ENCODE measurements at regions not wholly inside any gene's neighbourhood (a gene's known extent, or its start where the extent isn't known, plus 50 kb on each side); places are given as distances from the start of the nearest gene placed in this dataset.

DNA sequence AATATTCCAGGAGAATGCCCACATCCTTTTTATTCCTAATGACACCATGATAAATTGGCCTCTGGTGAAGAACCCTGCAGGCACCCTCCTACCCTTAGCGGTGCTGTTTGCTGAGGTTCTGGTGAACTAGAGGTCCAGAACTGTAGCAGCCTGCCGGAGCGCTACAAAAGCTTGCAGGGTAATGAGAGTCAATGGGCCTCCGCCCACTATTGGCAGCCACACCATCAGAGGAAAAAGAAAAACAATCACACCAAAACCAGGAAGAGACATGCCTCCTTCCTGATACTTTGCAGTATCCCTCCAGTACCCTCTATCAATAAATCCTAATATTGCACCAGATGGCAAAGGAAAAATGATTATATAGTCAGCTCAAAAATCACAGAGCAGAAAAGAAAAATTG is 142.9 kb downstream of the SPTSSA start:
- no peak for TF ChIP-seq NR2C2 (CRISPR knock-in tag; IDR thresholded peaks at IDR 0.05)
- TF ChIP-seq, protein P1, sequence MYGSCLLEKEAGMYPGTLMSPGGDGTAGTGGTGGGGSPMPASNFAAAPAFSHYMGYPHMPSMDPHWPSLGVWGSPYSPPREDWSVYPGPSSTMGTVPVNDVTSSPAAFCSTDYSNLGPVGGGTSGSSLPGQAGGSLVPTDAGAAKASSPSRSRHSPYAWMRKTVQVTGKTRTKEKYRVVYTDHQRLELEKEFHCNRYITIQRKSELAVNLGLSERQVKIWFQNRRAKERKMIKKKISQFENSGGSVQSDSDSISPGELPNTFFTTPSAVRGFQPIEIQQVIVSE (CRISPR knock-in tag; IDR thresholded peaks at IDR 0.05; ENCODE audit: borderline replicate concordance), result no peak
- TF ChIP-seq, protein P2, sequence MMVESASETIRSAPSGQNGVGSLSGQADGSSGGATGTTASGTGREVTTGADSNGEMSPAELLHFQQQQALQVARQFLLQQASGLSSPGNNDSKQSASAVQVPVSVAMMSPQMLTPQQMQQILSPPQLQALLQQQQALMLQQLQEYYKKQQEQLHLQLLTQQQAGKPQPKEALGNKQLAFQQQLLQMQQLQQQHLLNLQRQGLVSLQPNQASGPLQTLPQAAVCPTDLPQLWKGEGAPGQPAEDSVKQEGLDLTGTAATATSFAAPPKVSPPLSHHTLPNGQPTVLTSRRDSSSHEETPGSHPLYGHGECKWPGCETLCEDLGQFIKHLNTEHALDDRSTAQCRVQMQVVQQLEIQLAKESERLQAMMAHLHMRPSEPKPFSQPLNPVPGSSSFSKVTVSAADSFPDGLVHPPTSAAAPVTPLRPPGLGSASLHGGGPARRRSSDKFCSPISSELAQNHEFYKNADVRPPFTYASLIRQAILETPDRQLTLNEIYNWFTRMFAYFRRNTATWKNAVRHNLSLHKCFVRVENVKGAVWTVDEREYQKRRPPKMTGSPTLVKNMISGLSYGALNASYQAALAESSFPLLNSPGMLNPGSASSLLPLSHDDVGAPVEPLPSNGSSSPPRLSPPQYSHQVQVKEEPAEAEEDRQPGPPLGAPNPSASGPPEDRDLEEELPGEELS (CRISPR knock-in tag; IDR thresholded peaks at IDR 0.05), result no peak
- TF ChIP-seq ZNF416 (CRISPR knock-in tag; IDR thresholded peaks at IDR 0.05), result no peak
- TF ChIP-seq GABPB1 (CRISPR knock-in tag; IDR thresholded peaks at IDR 0.05), result no peak
- TF ChIP-seq ZNF232 (CRISPR knock-in tag; IDR thresholded peaks at IDR 0.05), result no peak
- TF ChIP-seq, protein P3, sequence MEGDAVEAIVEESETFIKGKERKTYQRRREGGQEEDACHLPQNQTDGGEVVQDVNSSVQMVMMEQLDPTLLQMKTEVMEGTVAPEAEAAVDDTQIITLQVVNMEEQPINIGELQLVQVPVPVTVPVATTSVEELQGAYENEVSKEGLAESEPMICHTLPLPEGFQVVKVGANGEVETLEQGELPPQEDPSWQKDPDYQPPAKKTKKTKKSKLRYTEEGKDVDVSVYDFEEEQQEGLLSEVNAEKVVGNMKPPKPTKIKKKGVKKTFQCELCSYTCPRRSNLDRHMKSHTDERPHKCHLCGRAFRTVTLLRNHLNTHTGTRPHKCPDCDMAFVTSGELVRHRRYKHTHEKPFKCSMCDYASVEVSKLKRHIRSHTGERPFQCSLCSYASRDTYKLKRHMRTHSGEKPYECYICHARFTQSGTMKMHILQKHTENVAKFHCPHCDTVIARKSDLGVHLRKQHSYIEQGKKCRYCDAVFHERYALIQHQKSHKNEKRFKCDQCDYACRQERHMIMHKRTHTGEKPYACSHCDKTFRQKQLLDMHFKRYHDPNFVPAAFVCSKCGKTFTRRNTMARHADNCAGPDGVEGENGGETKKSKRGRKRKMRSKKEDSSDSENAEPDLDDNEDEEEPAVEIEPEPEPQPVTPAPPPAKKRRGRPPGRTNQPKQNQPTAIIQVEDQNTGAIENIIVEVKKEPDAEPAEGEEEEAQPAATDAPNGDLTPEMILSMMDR (IDR thresholded peaks at IDR 0.05), result no peak
- no peak for TF ChIP-seq ZNF263 (CRISPR knock-in tag; IDR thresholded peaks at IDR 0.05; ENCODE audit: low read depth)
- no peak for TF ChIP-seq ELF4 (CRISPR knock-in tag; IDR thresholded peaks at IDR 0.05; ENCODE audit: low read depth)
- TF ChIP-seq PRRX2 (CRISPR knock-in tag; IDR thresholded peaks at IDR 0.05), result no peak
- no peak for TF ChIP-seq FOXJ3 (CRISPR knock-in tag; IDR thresholded peaks at IDR 0.05; ENCODE audit: borderline replicate concordance)
- no peak for TF ChIP-seq FOXP1 (CRISPR knock-in tag; IDR thresholded peaks at IDR 0.05; ENCODE audit: borderline replicate concordance)
- TF ChIP-seq, protein P4, sequence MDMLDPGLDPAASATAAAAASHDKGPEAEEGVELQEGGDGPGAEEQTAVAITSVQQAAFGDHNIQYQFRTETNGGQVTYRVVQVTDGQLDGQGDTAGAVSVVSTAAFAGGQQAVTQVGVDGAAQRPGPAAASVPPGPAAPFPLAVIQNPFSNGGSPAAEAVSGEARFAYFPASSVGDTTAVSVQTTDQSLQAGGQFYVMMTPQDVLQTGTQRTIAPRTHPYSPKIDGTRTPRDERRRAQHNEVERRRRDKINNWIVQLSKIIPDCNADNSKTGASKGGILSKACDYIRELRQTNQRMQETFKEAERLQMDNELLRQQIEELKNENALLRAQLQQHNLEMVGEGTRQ (CRISPR knock-in tag; IDR thresholded peaks at IDR 0.05), result no peak
- TF ChIP-seq, protein P5, sequence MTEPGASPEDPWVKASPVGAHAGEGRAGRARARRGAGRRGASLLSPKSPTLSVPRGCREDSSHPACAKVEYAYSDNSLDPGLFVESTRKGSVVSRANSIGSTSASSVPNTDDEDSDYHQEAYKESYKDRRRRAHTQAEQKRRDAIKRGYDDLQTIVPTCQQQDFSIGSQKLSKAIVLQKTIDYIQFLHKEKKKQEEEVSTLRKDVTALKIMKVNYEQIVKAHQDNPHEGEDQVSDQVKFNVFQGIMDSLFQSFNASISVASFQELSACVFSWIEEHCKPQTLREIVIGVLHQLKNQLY (CRISPR knock-in tag; IDR thresholded peaks at IDR 0.05), result no peak
